SK-N-MC (cell line): ENCODE measurements at regions not wholly inside any gene's neighbourhood (a gene's known extent, or its start where the extent isn't known, plus 50 kb on each side); places are given as distances from the start of the nearest gene placed in this dataset.

Source experiments
- EZH2 ChIP-seq: fragments of 200-600 bp; sonication (generic); IDR thresholded peaks from one replicate; pipeline ENCODE4 v1.6.1; 2017; ENCODE audit warnings: antibody characterized with exemption
- FOXP2 ChIP-seq: optimal IDR thresholded peaks from 2 replicates; pipeline ENCODE3; 2011; ENCODE audit warnings: mild to moderate bottlenecking, moderate library complexity; ENCODE audit not compliant: insufficient read depth; ENCODE audit errors: extremely low read length, control extremely low read depth
- POLR2AphosphoS5 ChIP-seq: IDR thresholded peaks from 2 replicates; pipeline ENCODE4 v1.6.1; 2012; ENCODE audit warnings: mild to moderate bottlenecking, low read depth, low read length, borderline replicate concordance

DNA sequence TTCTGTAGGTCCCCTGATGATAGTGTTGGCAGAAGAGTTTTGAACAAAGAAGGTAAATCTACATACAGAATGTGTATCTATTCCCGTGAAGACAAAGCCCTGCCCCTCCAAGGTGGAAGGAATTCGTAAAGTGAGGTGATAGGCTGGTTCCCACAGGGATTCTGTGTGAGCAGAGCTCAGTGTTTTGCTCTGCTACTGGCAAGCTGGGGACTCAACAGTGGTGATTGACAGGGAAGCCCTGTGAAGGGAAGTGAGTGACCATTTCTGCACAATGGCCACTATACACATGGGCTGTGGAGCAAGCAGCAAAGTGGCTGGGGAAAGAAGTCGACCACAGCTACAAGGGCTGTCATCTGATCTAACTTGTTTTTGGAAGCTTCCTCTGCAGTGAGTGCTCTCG is 90.0 kb upstream of the LRRN2 start:
- TF ChIP-seq EZH2 = no peak
- TF ChIP-seq POLR2AphosphoS5 = no peak
- TF ChIP-seq FOXP2 = no peak
